ENCODE measurements at regions not wholly inside any gene's neighbourhood (a gene's known extent, or its start where the extent isn't known, plus 50 kb on each side); places are given as distances from the start of the nearest gene placed in this dataset.

- Histone ChIP-seq H3K27ac (peak overlapping the region in 2 of 21 experiments; percentile 13 to 48), H3K4me3 (no peak overlapping the region)
These were observed 930.8 kb downstream of the TFAP2A start for GRCh38 chr6:9484091-9484490.

GRCh38 chr6:9482030-9482738, 932.7 kb downstream of the TFAP2A start:
- H3K4me3 ChIP-seq: no peak overlapping the region
- H3K27ac ChIP-seq: peak overlapping the region in 10 of 21 experiments; percentile 2 to 71 (median 30)

GRCh38 chr6:9481292-9482029, 933.4 kb downstream of the TFAP2A start:
- Histone ChIP-seq H3K27ac (peak overlapping the region in 6 of 21 experiments; percentile 2 to 71 (median 38)), H3K4me3 (no peak overlapping the region)

- no peak overlapping the region for H3K4me3 ChIP-seq
- H3K27ac ChIP-seq: peak overlapping the region in 1 of 21 experiments; percentile 20
These were observed 946.6 kb downstream of the TFAP2A start for GRCh38 chr6:9468277-9468676.

GRCh38 chr6:9467741-9468140, 947.1 kb downstream of the TFAP2A start:
- Histone ChIP-seq H3K27ac (peak overlapping the region in 1 of 21 experiments; percentile 20), H3K4me3 (no peak overlapping the region)

GRCh38 chr6:9464583-9464982, 950.3 kb downstream of the TFAP2A start:
- H3K27ac ChIP-seq: no peak overlapping the region
- H3K4me3 ChIP-seq: no peak overlapping the region

- H3K4me3 ChIP-seq: no peak overlapping the region
- H3K27ac ChIP-seq: peak overlapping the region in 1 of 21 experiments; percentile 15
These were observed 951.6 kb downstream of the TFAP2A start for GRCh38 chr6:9463311-9463710.

GRCh38 chr6:9461188-9461587, 953.7 kb downstream of the TFAP2A start:
- Histone ChIP-seq H3K4me3 (no peak overlapping the region), H3K27ac (no peak overlapping the region)

- no peak overlapping the region for H3K4me3 ChIP-seq
These were observed 956.5 kb downstream of the TFAP2A start for GRCh38 chr6:9458424-9458823.

GRCh38 chr6:9455864-9456658, 958.8 kb downstream of the TFAP2A start:
- no peak overlapping the region for H3K27ac ChIP-seq
- no peak overlapping the region for H3K4me3 ChIP-seq

More at GRCh38 chr6:9458424-9458823, 956.5 kb downstream of the TFAP2A start:
- H3K27ac ChIP-seq: no peak overlapping the region

- Histone ChIP-seq H3K4me3 (no peak overlapping the region), H3K27ac (no peak overlapping the region)
These were observed 975.1 kb downstream of the TFAP2A start for GRCh38 chr6:9439621-9440330.

- no peak overlapping the region for H3K4me3 ChIP-seq
- no peak overlapping the region for H3K27ac ChIP-seq
These were observed 977.0 kb downstream of the TFAP2A start for GRCh38 chr6:9437836-9438235.

- Histone ChIP-seq H3K27ac (no peak overlapping the region), H3K4me3 (no peak overlapping the region)
These were observed 979.6 kb downstream of the TFAP2A start for GRCh38 chr6:9435281-9435680.

GRCh38 chr6:9431945-9432344, 982.9 kb downstream of the TFAP2A start:
- H3K4me3 ChIP-seq: no peak overlapping the region
- H3K27ac ChIP-seq: no peak overlapping the region

GRCh38 chr6:9428421-9429172, 986.3 kb downstream of the TFAP2A start:
- no peak overlapping the region for H3K27ac ChIP-seq
- H3K4me3 ChIP-seq: no peak overlapping the region

- H3K27ac ChIP-seq: no peak overlapping the region
These were observed 986.8 kb upstream of the SLC35B3 start for GRCh38 chr6:9422138-9422537.

GRCh38 chr6:9420316-9421015, 985.1 kb upstream of the SLC35B3 start:
- no peak overlapping the region for H3K4me3 ChIP-seq

More at GRCh38 chr6:9422138-9422537, 986.8 kb upstream of the SLC35B3 start:
- no peak overlapping the region for H3K4me3 ChIP-seq

GRCh38 chr6:9417400-9417799, 982.1 kb upstream of the SLC35B3 start:
- H3K27ac ChIP-seq: no peak overlapping the region
- H3K4me3 ChIP-seq: no peak overlapping the region

More at GRCh38 chr6:9420316-9421015, 985.1 kb upstream of the SLC35B3 start:
- no peak overlapping the region for H3K27ac ChIP-seq

Measured in skin epidermis (tissue), 12 donors.